ENCODE measurements at regions not wholly inside any gene's neighbourhood (a gene's known extent, or its start where the extent isn't known, plus 50 kb on each side); places are given as distances from the start of the nearest gene placed in this dataset.

DNA sequence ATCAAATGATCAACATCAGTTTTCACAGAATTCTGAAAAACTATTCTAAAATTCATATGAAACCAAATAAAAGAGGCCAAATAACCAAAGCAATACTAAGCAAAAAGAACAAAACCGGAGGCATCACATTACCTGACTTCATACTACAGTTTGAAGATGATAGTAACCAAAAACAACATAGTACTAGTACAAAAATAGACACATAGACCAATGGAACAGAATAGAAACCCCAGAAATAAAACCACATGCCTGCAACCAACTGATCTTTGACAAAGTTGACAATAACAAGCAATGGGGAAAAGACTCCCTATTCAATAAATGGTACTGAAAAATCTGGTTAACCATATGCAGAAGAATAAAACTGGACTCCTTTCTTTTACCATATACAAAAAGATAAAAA lies 75.7 kb upstream of the FXR1 start:
- TF ChIP-seq, protein P1, sequence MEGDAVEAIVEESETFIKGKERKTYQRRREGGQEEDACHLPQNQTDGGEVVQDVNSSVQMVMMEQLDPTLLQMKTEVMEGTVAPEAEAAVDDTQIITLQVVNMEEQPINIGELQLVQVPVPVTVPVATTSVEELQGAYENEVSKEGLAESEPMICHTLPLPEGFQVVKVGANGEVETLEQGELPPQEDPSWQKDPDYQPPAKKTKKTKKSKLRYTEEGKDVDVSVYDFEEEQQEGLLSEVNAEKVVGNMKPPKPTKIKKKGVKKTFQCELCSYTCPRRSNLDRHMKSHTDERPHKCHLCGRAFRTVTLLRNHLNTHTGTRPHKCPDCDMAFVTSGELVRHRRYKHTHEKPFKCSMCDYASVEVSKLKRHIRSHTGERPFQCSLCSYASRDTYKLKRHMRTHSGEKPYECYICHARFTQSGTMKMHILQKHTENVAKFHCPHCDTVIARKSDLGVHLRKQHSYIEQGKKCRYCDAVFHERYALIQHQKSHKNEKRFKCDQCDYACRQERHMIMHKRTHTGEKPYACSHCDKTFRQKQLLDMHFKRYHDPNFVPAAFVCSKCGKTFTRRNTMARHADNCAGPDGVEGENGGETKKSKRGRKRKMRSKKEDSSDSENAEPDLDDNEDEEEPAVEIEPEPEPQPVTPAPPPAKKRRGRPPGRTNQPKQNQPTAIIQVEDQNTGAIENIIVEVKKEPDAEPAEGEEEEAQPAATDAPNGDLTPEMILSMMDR (conservative IDR thresholded peaks at IDR 0.05; ENCODE audit: low read length): no peak
- TF ChIP-seq EZH2phosphoT487 (IDR thresholded peaks at IDR 0.05; ENCODE audit: borderline replicate concordance, low read depth, low read length): no peak
